HG02798 (cell line): ENCODE measurements at regions not wholly inside any gene's neighbourhood (a gene's known extent, or its start where the extent isn't known, plus 50 kb on each side); places are given as distances from the start of the nearest gene placed in this dataset.

Experiments used
- ATAC-seq: cut with Tn5 transposase; IDR thresholded peaks from one replicate; pipeline ENCODE4 v1.9.1; 2021; ENCODE audit warnings: mild to moderate bottlenecking; ENCODE audit not compliant: unreplicated experiment, poor library complexity

- no peak for ATAC-seq
Measured at GRCh38 chr6:22668307-22668706, 98.9 kb downstream of the HDGFL1 start.

DNA sequence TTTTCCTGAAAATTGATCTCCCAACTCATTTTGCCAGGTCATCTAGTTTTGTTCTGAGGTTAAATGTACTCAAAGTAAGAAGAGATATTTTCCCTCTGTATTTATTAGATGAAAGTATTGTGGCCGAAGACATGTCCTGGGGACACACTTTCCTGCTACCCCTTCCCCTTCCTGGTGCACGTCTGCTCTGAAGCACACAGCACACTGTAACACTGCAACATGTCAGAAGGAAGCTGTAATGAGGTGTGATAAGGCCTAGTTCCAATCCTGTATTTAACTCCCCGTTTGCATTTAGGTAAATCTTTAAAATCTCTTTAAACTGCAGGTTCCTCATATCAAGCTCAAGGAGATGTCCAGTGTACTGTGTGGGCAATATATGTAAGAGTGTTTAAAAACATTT is 99.4 kb downstream of the HDGFL1 start:
- ATAC-seq, result no peak

DNA sequence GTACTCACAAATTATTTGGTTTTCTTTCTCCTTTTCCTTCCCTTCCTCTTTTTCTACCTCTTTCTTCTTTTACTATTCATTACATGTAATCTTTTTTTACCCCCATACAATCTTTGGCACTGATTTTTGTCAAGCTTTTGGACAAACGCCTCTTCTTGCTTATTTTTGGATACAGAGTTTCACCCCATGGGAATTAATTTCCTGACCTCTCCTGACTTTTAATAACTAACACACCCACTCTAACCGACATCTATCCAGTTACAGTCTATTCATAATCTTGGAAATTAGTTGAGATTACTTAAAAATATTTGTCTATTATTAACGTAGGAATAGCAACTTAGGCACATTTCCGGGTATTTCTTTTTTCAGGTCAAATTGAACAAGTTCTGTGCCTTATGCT is 101.2 kb downstream of the HDGFL1 start:
- ATAC-seq, result no peak

- no peak for ATAC-seq
Measured at GRCh38 chr6:22673474-22673873, 104.1 kb downstream of the HDGFL1 start.

DNA sequence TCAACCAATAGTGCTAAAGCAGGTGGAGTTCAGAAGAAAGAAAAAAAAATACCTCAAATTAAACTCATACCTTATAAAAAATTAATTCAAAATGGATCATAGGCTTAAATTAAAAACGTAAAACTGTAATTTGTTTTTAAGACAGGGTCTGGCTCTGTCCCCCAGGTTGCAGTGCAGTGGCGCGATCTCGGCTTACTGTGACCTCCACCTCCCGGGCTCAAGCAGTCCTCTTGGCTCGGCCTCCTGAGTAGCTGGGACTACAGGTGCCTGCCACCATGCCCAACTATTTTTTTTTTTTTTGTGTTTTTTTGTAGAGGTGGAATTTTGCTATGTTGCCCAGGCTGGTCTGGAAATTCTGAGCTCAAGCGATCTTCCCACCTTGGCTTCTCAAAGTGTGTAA is 111.6 kb downstream of the HDGFL1 start:
- no peak for ATAC-seq

DNA sequence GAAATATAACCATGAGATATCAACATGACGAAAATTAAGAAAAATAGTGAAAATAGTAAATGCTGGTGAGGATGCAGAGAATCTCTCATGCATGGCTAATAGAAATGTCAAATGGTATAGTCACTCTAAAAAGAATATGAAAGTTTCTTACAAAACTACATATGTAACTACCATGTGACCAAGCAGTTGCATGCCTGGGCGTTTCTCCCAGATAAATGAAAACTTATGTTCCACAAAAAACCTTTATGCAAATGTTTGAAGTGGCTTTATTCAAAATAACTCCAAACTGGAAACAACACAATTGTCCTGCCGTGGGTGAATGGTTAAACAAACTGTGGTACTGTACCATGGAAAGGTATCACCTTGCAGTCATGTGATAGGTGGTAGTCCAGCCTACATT is 112.4 kb downstream of the HDGFL1 start:
- ATAC-seq, result no peak

- ATAC-seq, result no peak
Measured at GRCh38 chr6:22682979-22683378, 113.6 kb downstream of the HDGFL1 start.

DNA sequence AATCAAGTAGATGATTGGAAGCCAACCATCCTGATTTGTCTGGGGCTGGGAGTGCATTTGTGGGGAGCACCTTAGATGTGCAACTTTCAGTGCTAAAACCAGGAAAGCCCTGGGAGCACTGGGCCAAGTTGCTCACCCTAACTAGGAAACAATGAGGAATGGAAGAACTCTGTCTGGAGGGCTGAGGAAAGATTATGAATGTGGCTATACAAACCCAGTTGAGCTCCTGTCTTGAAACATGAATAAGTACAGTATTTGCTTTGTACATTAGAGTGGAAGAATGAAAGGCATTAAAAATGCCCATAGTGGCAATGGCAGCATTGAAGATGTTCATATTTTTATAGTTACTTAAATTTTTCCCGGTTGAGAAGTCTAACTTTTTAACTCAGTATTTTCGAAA is 121.1 kb downstream of the HDGFL1 start:
- no peak for ATAC-seq

DNA sequence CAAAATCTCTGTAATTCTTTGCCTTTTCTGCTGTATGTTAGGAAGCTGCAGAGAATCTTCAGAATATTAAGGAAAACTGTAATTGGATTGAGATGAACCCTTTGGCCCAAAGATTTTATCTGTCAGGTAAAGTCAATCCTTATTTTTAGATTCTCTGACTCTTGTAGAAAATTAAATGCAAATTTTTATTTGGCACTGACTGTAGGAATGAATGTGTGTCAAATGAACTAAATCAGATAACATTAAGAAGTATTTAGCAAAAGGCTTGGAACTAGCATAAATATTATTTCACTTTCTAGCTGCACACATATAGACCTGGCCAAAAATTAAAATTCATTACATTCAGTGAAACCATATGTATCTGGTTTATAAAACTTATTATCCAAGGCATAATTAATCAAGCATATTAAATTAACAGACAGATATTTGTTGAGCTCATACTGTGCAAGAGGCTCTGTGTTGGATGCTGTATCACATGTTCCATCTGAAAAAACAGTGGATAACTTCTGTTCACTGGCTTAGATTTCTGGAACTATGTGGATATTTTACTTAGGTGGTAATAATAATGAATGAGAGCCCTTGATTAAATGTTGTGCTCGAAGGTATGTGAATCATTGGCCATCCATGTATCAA is 124.8 kb downstream of the HDGFL1 start:
- ATAC-seq, result no peak

DNA sequence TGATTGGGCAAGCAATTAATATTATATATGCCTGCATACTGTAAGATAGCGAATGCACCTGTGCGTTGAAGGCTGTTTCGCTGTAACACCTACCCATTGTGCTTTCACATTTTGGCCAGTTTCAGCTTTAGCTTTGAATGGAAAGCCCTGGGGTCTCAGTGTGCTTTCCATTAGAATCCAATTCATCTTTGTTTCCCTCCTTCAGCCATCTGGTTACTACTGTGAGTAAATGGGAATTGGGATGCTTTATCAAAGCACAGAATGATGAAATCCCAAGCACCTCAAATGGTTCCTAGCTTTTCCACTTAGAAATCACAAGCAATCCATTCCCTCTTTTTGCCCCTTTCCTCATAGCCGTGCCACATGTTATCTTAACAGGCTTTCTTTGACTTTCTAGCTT is 127.1 kb downstream of the HDGFL1 start:
- ATAC-seq, result no peak

DNA sequence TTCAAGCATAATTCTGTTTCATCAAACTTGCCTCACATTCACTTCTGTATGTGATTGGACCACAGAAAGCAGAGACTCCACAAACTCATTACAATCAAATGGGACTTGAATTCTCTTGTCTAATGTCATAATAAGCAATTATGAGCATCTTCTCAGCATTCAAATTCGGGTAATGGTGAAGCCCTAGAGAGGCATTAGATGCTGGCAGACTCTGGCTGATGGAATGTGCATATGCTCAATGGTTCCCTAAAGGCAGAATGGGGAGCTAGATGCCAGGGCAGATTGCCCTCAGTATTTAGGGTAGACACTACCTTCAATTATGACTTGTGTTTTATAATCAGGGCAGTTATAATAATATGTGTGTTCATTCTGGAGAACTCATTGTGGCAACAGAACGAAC is 127.9 kb downstream of the HDGFL1 start:
- ATAC-seq, result no peak

DNA sequence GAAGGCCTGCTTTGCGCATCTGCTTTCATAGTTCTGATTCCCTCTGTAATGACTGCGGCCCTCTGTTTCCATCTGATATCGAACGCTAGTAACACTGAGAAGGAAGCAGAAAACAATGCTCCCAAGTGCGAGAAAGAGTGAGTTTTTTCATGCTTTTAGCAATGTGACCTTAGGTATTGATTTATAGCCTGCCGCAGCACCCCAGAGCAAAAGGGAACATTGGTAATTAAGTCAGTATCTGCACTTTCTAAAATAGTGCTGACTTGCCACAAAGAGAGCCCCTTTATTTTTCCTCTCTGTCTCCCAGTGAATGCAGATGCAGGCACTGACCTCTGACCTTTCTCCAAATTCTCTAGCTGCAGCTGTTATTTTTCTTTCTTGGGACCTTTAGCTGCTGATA is 129.8 kb downstream of the HDGFL1 start:
- ATAC-seq, result no peak

DNA sequence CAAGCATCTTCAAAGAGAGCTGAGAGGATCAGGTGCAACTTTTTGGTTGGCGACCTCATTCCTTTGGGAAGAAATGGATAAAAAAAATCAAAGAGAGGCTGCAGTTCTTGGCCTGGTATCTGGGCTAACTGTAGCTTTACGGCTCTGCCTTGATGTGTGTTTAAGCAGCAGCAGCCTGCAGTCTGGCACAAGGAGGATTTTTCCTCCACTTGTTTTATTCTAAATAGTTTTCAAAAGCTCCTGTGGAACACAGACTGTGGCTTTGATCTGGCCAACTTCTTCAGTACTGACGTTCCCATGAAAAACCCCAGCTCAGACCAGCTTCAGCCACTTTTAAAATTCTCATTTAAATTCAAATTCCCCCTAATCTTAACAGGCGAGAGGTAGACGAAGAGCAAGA is 137.3 kb downstream of the HDGFL1 start:
- no peak for ATAC-seq

- ATAC-seq, result no peak
Measured at GRCh38 chr6:22708469-22708868, 139.1 kb downstream of the HDGFL1 start.

DNA sequence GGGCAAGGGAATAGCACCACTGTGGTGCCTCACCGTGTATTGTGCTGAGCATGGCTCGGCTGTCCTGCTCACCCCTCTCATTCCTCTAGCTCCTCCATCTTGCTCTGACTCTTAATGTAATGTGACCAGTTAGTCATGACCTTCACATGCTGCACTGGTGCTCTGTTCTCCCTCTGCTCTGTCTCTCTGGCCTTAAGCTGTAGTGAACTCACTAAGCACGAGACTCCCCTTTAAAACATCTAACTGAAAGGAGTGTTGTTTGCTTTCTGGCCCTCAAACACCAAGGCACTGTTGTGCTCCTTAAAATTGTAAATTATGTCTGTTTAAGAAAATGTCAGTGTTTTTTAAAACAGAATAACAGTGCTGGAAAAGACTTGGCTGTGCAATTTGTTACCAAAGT is 140.4 kb downstream of the HDGFL1 start:
- ATAC-seq, result no peak

- ATAC-seq, result no peak
Measured at GRCh38 chr6:22716721-22717120, 147.4 kb downstream of the HDGFL1 start.

DNA sequence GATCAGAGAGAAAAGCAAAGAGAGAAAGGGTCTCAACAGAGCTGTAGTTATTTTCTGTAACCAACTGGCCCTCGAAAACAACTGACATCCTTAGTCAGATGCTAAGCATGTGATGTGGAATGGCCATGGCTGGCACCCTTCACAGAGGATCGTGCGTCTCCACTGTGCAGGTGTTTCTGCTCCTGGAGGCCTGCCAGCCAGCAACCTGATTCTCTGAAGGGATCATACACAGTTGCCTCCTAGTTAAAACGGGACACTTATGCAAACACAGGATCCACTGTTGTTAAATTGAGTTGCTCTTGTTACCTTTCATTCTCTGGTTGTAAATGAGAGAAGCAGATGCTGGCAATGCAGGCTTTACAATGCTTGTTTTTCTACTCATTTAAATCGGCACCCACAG is 148.5 kb downstream of the HDGFL1 start:
- no peak for ATAC-seq

DNA sequence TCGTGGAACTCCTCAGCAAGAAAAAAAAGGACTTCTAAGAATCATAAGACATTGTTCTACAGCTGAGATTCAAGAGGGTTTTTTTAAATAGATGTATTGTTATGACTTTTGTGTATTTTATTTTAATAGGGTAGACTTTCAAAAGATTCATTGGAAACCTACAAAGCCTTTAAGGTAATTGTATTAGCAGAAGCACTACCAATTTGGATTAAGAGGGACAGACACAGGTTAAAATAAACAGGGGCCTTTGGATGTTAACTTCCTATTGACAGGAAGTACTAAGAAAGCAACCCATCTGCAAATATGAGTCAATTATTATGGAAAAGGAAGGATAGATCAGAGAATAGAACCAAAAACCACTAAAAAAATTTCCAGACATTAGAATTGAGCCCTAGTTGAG is 153.5 kb downstream of the HDGFL1 start:
- ATAC-seq, result no peak

- no peak for ATAC-seq
Measured at GRCh38 chr6:22726966-22727365, 157.6 kb downstream of the HDGFL1 start.

GRCh38 chr6:22727710-22728109 is 158.3 kb downstream of the HDGFL1 start:
- ATAC-seq, result no peak

GRCh38 chr6:22732176-22732970 is 163.0 kb downstream of the HDGFL1 start:
- ATAC-seq, result no peak

GRCh38 chr6:22736740-22737139 is 167.4 kb downstream of the HDGFL1 start:
- ATAC-seq, result no peak
